ENCODE measurements at regions not wholly inside any gene's neighbourhood (a gene's known extent, or its start where the extent isn't known, plus 50 kb on each side); places are given as distances from the start of the nearest gene placed in this dataset.

- TF ChIP-seq, protein P1, sequence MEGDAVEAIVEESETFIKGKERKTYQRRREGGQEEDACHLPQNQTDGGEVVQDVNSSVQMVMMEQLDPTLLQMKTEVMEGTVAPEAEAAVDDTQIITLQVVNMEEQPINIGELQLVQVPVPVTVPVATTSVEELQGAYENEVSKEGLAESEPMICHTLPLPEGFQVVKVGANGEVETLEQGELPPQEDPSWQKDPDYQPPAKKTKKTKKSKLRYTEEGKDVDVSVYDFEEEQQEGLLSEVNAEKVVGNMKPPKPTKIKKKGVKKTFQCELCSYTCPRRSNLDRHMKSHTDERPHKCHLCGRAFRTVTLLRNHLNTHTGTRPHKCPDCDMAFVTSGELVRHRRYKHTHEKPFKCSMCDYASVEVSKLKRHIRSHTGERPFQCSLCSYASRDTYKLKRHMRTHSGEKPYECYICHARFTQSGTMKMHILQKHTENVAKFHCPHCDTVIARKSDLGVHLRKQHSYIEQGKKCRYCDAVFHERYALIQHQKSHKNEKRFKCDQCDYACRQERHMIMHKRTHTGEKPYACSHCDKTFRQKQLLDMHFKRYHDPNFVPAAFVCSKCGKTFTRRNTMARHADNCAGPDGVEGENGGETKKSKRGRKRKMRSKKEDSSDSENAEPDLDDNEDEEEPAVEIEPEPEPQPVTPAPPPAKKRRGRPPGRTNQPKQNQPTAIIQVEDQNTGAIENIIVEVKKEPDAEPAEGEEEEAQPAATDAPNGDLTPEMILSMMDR (IDR thresholded peaks at IDR 0.05): no peak
- TF ChIP-seq POLR2A (IDR thresholded peaks at IDR 0.05): no peak
These were observed 1424.4 kb downstream of the CDH8 start for GRCh38 chr16:60611844-60612243.
